B cell (primary cell): ENCODE measurements at regions not wholly inside any gene's neighbourhood (a gene's known extent, or its start where the extent isn't known, plus 50 kb on each side); places are given as distances from the start of the nearest gene placed in this dataset.

Experiments
- ATAC-seq: fragments of 200-7000 bp; cut with Tn5 transposase; one replicate; pipeline ENCODE4 v1.10.0; 2021; ENCODE audit warnings: low read depth, mild to moderate bottlenecking, moderate number of reproducible peaks, moderate library complexity
- CTCF ChIA-PET: fragments of 350-600 bp; sonication (Branson Sonifier 250); formaldehyde crosslinking; loops from one replicate; lab custom pipeline; 2021; ENCODE audit warnings: antibody characterized with exemption, inconsistent platforms; lab: Charles Lee
- POLR2A ChIA-PET: fragments of 350-600 bp; sonication (Branson Sonifier 250); formaldehyde crosslinking; loops from one replicate; lab custom pipeline; 2021; ENCODE audit warnings: antibody characterized with exemption; lab: Charles Lee
- DNase-seq: peaks from one replicate; pipeline ENCODE4 v3.0.0; 2013
- H2AFZ ChIP-seq: 2 replicates; pipeline ENCODE4 v1.6.1; 2012; ENCODE audit warnings: mild to moderate bottlenecking, low read depth, low read length; ENCODE audit not compliant: insufficient read depth, poor library complexity, severe bottlenecking
- H3K27ac ChIP-seq, 2 donors: 1 replicate in 1 of 2; 2 replicates in 1 of 2; pipeline ENCODE4 v1.5.1; 2012 to 2013; ENCODE audit warnings: low read length in 2 of 2, mild to moderate bottlenecking in 2 of 2, moderate library complexity in 1 of 2
- H3K27me3 ChIP-seq, 4 experiments: fragments of 200-600 bp in 1 of 4; sonication (generic) in 1 of 4; replicated peaks in 1 of 4; 1 replicate in 2 of 4; 2 replicates in 2 of 4; pipeline versions ENCODE4 v1.6.1 to v1.7.0; 2013 to 2016; ENCODE audit warnings: low read length in 3 of 4, mild to moderate bottlenecking in 2 of 4, mixed read lengths in 1 of 4, moderate library complexity in 1 of 4; ENCODE audit not compliant: insufficient read depth in 4 of 4, control insufficient read depth in 3 of 4; ENCODE audit errors: control extremely low read depth in 1 of 4
- H3K36me3 ChIP-seq, 2 experiments: replicated peaks in 1 of 2; 1 replicate in 1 of 2; 2 replicates in 1 of 2; pipeline versions ENCODE4 v1.6.1 to v1.7.1; 2013; ENCODE audit warnings: low read length in 1 of 2; ENCODE audit not compliant: insufficient read depth in 2 of 2, control insufficient read depth in 1 of 2; ENCODE audit errors: control extremely low read depth in 1 of 2, extremely low read depth in 1 of 2
- H3K4me1 ChIP-seq, 2 donors: fragments of 200-600 bp in 1 of 2; sonication (generic) in 1 of 2; 1 replicate in 1 of 2; 2 replicates in 1 of 2; pipeline versions ENCODE4 v1.5.1 to v1.6.1; 2013 to 2017; ENCODE audit warnings: low read length in 2 of 2; ENCODE audit not compliant: control insufficient read depth in 2 of 2, insufficient read depth in 2 of 2
- H3K4me2 ChIP-seq: replicated peaks from 2 replicates; pipeline ENCODE3; 2012; ENCODE audit warnings: mild to moderate bottlenecking, low read depth, low read length; ENCODE audit not compliant: poor library complexity, severe bottlenecking
- H3K4me3 ChIP-seq, 5 experiments: fragments of 200-600 bp in 1 of 5; sonication (generic) in 1 of 5; 1 replicate in 3 of 5; 2 replicates in 2 of 5; pipeline versions ENCODE4 v1.5.1 to v1.7.0; 2011 to 2016; ENCODE audit warnings: low read length in 4 of 5, mild to moderate bottlenecking in 4 of 5, low read depth in 2 of 5, control low read depth in 1 of 5, moderate library complexity in 1 of 5; ENCODE audit not compliant: insufficient read depth in 1 of 5; ENCODE audit errors: control extremely low read depth in 1 of 5, extremely low read depth in 1 of 5
- H3K79me2 ChIP-seq: fragments of 200-600 bp; sonication (generic); one replicate; pipeline ENCODE4 v1.6.0; 2016; ENCODE audit warnings: low read length; ENCODE audit not compliant: control insufficient read depth, insufficient read depth
- H3K9ac ChIP-seq: fragments of 200-600 bp; sonication (generic); 2 replicates; pipeline ENCODE4 v1.6.1; 2017; ENCODE audit warnings: mild to moderate bottlenecking, low read length, moderate library complexity
- H3K9me3 ChIP-seq, 3 donors: one replicate each; pipeline versions ENCODE4 v1.6.1 to v1.7.1; 2013; ENCODE audit warnings: low read length in 2 of 3; ENCODE audit not compliant: control insufficient read depth in 2 of 3, insufficient read depth in 1 of 3; ENCODE audit errors: control extremely low read depth in 1 of 3
- H4K20me1 ChIP-seq: 2 replicates; pipeline ENCODE4 v1.6.0; 2012; ENCODE audit warnings: mild to moderate bottlenecking, low read length; ENCODE audit not compliant: insufficient read depth, control insufficient read depth, poor library complexity, severe bottlenecking
- H3K27ac Mint-ChIP-seq: one replicate; pipeline ENCODE4 v1.8.0; 2021; ENCODE audit warnings: mixed read lengths
- H3K27me3 Mint-ChIP-seq: one replicate; pipeline ENCODE4 v1.8.0; 2021; ENCODE audit warnings: mixed read lengths
- H3K4me1 Mint-ChIP-seq: one replicate; pipeline ENCODE4 v1.8.0; 2021; ENCODE audit warnings: mixed read lengths
- H3K4me3 Mint-ChIP-seq: one replicate; pipeline ENCODE4 v1.8.0; 2021; ENCODE audit warnings: mixed read lengths
- H3K9me3 Mint-ChIP-seq: one replicate; pipeline ENCODE4 v1.8.0; 2022; ENCODE audit warnings: mixed read lengths; ENCODE audit not compliant: insufficient read depth
- EZH2 ChIP-seq: IDR thresholded peaks from 2 replicates; pipeline ENCODE4 v1.6.1; 2012; ENCODE audit warnings: borderline replicate concordance, low read depth, mild to moderate bottlenecking, moderate library complexity, low read length; ENCODE audit not compliant: insufficient read depth, poor library complexity, severe bottlenecking
- WGBS: methylation state at CpG from one replicate; pipeline ENCODE4 v1.1.5; 2013; ENCODE audit warnings: missing lambda C conversion rate; ENCODE audit not compliant: insufficient coverage; 5-methylcytosine and 5-hydroxymethylcytosine counted together
- intact Hi-C: fragments of 100-400 bp; cut with micrococcal nuclease; formaldehyde crosslinking; loops from one replicate; pipeline ENCODE4 v1.10.0; 2022
- TF ChIP-seq, protein P1 (sequence below): fragments of 200-600 bp; IDR thresholded peaks from one replicate; pipeline ENCODE4 v1.8.0; 2022; ENCODE audit warnings: antibody characterized with exemption, mild to moderate bottlenecking

DNA sequence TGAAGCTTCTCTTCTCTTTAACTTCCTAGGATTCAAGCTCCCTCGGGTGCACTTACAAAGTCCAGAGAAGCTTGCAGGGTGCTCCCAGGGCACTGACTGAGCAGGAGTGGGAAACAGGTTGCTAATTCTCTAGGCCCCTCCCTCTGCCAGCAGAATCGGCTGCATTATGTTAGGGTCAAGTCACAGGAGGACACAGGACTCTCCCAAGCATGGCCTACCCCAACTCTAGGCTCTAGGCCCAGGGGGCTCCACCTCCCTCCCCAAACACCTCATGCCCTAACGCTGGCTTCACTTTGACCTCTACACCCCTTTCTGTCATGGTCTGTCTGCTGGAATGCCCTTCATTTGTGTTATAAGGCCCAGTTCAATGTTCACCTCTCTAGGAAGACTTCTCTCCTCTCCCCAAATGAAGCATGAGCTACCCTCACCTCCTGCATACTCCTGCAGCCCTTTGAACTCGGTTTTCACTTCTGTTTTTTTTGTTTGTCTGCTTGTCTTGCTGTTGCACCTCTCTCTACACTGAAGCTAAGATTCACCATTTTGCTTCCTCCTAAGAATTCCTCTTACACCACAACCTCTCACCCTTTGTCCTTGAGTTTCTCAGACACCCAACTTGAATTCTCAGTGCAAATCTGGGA, 521.8 kb upstream of the ID2 start:
- Mint-ChIP-seq H3K27me3 (peaks cover 8% of the 10 kb centered on the region), H3K9me3 (no peaks in the 10 kb centered on the region), H3K27ac (no peak overlapping the region), H3K4me3 (no peak overlapping the region), H3K4me1 (peaks cover 6% of the 10 kb centered on the region)
- ChIA-PET POLR2A (no interaction called here), CTCF (no interaction called here)
- Histone ChIP-seq H4K20me1 (no peaks in the 10 kb centered on the region), H2AFZ (no peak overlapping the region), H3K4me1 (peaks cover 6 to 11% of the 10 kb centered on the region in 2 donors), H3K9ac (no peak overlapping the region), H3K27ac (no peak overlapping the region), H3K9me3 (peaks cover 0 to 16% (median 0%) of the 10 kb centered on the region in 3 donors), H3K27me3 (peaks cover 0 to 16% (median 1%) of the 10 kb centered on the region in 4 experiments), H3K79me2 (no peaks in the 10 kb centered on the region), H3K36me3 (no peaks in the 10 kb centered on the region), H3K4me2 (no peak overlapping the region), H3K4me3 (no peak overlapping the region)
- no peak for DNase-seq
- ATAC-seq: no peak
- no peak for TF ChIP-seq EZH2
- TF ChIP-seq, protein P1, sequence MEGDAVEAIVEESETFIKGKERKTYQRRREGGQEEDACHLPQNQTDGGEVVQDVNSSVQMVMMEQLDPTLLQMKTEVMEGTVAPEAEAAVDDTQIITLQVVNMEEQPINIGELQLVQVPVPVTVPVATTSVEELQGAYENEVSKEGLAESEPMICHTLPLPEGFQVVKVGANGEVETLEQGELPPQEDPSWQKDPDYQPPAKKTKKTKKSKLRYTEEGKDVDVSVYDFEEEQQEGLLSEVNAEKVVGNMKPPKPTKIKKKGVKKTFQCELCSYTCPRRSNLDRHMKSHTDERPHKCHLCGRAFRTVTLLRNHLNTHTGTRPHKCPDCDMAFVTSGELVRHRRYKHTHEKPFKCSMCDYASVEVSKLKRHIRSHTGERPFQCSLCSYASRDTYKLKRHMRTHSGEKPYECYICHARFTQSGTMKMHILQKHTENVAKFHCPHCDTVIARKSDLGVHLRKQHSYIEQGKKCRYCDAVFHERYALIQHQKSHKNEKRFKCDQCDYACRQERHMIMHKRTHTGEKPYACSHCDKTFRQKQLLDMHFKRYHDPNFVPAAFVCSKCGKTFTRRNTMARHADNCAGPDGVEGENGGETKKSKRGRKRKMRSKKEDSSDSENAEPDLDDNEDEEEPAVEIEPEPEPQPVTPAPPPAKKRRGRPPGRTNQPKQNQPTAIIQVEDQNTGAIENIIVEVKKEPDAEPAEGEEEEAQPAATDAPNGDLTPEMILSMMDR: no peak
- 72% methylated on average over 4 of the region's 4 CpGs for WGBS
- intact Hi-C loops: no loop called here

DNA sequence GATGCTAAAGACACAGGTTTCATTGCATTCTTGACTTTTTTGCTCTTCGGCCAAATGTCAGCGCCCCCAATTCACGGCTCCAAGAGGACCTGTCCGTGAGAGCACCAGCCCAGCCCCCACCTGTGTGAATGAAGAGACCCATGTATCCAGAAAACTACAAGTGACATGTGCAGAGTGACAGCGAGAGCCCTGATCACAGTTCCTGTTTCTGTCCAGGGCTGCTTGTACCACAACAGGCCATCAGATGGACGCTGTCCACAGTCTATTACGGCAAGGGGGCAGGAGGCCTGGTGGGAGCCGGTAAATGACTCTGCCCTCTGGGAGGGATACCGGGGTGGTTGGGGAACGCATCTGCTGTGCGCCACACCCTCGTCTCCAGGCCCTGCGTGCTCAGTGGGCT, 520.9 kb upstream of the ID2 start:
- Histone ChIP-seq H3K9ac (no peak overlapping the region), H3K27me3 (peaks cover 0 to 16% (median 3%) of the 10 kb centered on the region in 4 experiments), H3K4me1 (peaks cover 6 to 11% of the 10 kb centered on the region in 2 donors), H3K4me3 (no peak overlapping the region), H3K79me2 (no peaks in the 10 kb centered on the region), H4K20me1 (no peaks in the 10 kb centered on the region), H3K9me3 (peaks cover 0 to 16% (median 0%) of the 10 kb centered on the region in 3 donors), H3K36me3 (no peaks in the 10 kb centered on the region), H3K27ac (no peak overlapping the region), H3K4me2 (no peak overlapping the region), H2AFZ (no peak overlapping the region)
- intact Hi-C loops: no loop called here
- 98% methylated on average over 13 of the region's 13 CpGs for WGBS
- DNase-seq (no peak), ATAC-seq (no peak)
- Mint-ChIP-seq H3K27ac (no peak overlapping the region), H3K9me3 (no peaks in the 10 kb centered on the region), H3K4me1 (peaks cover 6% of the 10 kb centered on the region), H3K27me3 (peaks cover 6% of the 10 kb centered on the region), H3K4me3 (no peak overlapping the region)
- POLR2A ChIA-PET: no interaction called here
- TF ChIP-seq, protein P1: no peak
- no peak for TF ChIP-seq EZH2
- CTCF ChIA-PET: no interaction called here
